Loucy (cell line): ENCODE measurements at regions not wholly inside any gene's neighbourhood (a gene's known extent, or its start where the extent isn't known, plus 50 kb on each side); places are given as distances from the start of the nearest gene placed in this dataset.

Source experiments
- CTCF ChIP-seq: fragments of 200-600 bp; sonication (generic); conservative IDR thresholded peaks from 2 replicates; pipeline ENCODE4 v1.5.1; 2014; ENCODE audit warnings: mild to moderate bottlenecking, antibody characterized with exemption, low read length
- EZH2phosphoT487 ChIP-seq: fragments of 200-600 bp; IDR thresholded peaks from 2 replicates; pipeline ENCODE4 v1.6.1; 2018; ENCODE audit warnings: antibody characterized with exemption, mild to moderate bottlenecking, moderate library complexity, borderline replicate concordance

GRCh38 chr5:9951865-9952516, 297.7 kb downstream of the ATPSCKMT start:
- no peak for TF ChIP-seq CTCF
- TF ChIP-seq EZH2phosphoT487 = no peak
